ENCODE measurements at regions not wholly inside any gene's neighbourhood (a gene's known extent, or its start where the extent isn't known, plus 50 kb on each side); places are given as distances from the start of the nearest gene placed in this dataset.

GRCh38 chr2:156784020-156784701, 348.0 kb downstream of the GPD2 start:
- no peaks in the 10 kb centered on the region for H3K36me3 ChIP-seq (ENCODE audit: control insufficient read depth, insufficient read depth, low read length)
- no peaks in the 10 kb centered on the region for H4K20me1 ChIP-seq (ENCODE audit: control insufficient read depth, extremely low read depth, insufficient read depth, low read length)
- H3K9me3 ChIP-seq (ENCODE audit: control insufficient read depth, insufficient read depth, low read depth, low read length): no peaks in the 10 kb centered on the region
- no peak overlapping the region for H3K9ac ChIP-seq (ENCODE audit: insufficient read depth, low read length)
- no peak for TF ChIP-seq CTCF (conservative IDR thresholded peaks at IDR 0.05 in 1 of 2, IDR thresholded peaks at IDR 0.05 in 1 of 2; ENCODE audit: low read depth in 1 of 2, low read length in 2 of 2)
- no peak for TF ChIP-seq EZH2 (IDR thresholded peaks at IDR 0.05; ENCODE audit: low read length, missing control alignments)
- no peak overlapping the region for H3K4me2 ChIP-seq (ENCODE audit: extremely low read depth, insufficient read depth, low read length)
- no peak for DNase-seq (ENCODE audit: low read depth in 2 of 2)
- no peak overlapping the region for H3K27ac ChIP-seq (ENCODE audit: insufficient read depth, low read length)
- H2AFZ ChIP-seq (ENCODE audit: low read length): no peak overlapping the region
- H3K4me1 ChIP-seq (ENCODE audit: control insufficient read depth, extremely low read depth, insufficient read depth, low read length): no peaks in the 10 kb centered on the region
- H3K79me2 ChIP-seq (ENCODE audit: control insufficient read depth, insufficient read depth, low read length): no peaks in the 10 kb centered on the region
- no peak overlapping the region for H3K4me3 ChIP-seq (replicated peaks in 1 of 4; ENCODE audit: control extremely low read depth in 1 of 4, insufficient read depth in 1 of 4, low read depth in 3 of 4, low read length in 4 of 4)
- no peaks in the 10 kb centered on the region for H3K27me3 ChIP-seq (ENCODE audit: control insufficient read depth, insufficient read depth, low read length)

GRCh38 chr2:156787517-156787916, 351.3 kb downstream of the GPD2 start:
- Histone ChIP-seq H3K4me1 (ENCODE audit: control insufficient read depth, extremely low read depth, insufficient read depth, low read length) (no peaks in the 10 kb centered on the region), H3K27me3 (ENCODE audit: control insufficient read depth, insufficient read depth, low read length) (no peaks in the 10 kb centered on the region)
- DNase-seq (ENCODE audit: low read depth in 2 of 2): no peak

More at GRCh38 chr2:156787517-156787916, 351.3 kb downstream of the GPD2 start:
- Histone ChIP-seq H3K4me2 (ENCODE audit: extremely low read depth, insufficient read depth, low read length) (no peak overlapping the region), H4K20me1 (ENCODE audit: control insufficient read depth, extremely low read depth, insufficient read depth, low read length) (no peaks in the 10 kb centered on the region), H3K27ac (ENCODE audit: insufficient read depth, low read length) (no peak overlapping the region), H3K4me3 (replicated peaks in 1 of 4; ENCODE audit: control extremely low read depth in 1 of 4, insufficient read depth in 1 of 4, low read depth in 3 of 4, low read length in 4 of 4) (no peak overlapping the region), H3K9ac (ENCODE audit: insufficient read depth, low read length) (no peak overlapping the region), H3K9me3 (ENCODE audit: control insufficient read depth, insufficient read depth, low read depth, low read length) (no peaks in the 10 kb centered on the region), H3K79me2 (ENCODE audit: control insufficient read depth, insufficient read depth, low read length) (no peaks in the 10 kb centered on the region), H2AFZ (ENCODE audit: low read length) (no peak overlapping the region), H3K36me3 (ENCODE audit: control insufficient read depth, insufficient read depth, low read length) (no peaks in the 10 kb centered on the region)
- no peak for TF ChIP-seq EZH2 (IDR thresholded peaks at IDR 0.05; ENCODE audit: low read length, missing control alignments)
- no peak for TF ChIP-seq CTCF (conservative IDR thresholded peaks at IDR 0.05 in 1 of 2, IDR thresholded peaks at IDR 0.05 in 1 of 2; ENCODE audit: low read depth in 1 of 2, low read length in 2 of 2)

Data from fibroblast of lung (primary cell).